Tibial artery (tissue), 4 donors: ENCODE measurements at regions not wholly inside any gene's neighbourhood (a gene's known extent, or its start where the extent isn't known, plus 50 kb on each side); places are given as distances from the start of the nearest gene placed in this dataset.

Source experiments
- DNase-seq, 2 donors: peaks; one replicate each; pipeline ENCODE4 v3.0.0-alpha.2; 2019
- H3K27ac ChIP-seq, 2 donors: fragments of 200-600 bp; sonication (generic) in 1 of 2; 1 replicate in 1 of 2; 2 replicates in 1 of 2; pipeline ENCODE4 v1.5.1; 2018 to 2019; ENCODE audit warnings: mild to moderate bottlenecking in 1 of 2
- H3K27me3 ChIP-seq, 2 donors: fragments of 200-600 bp; sonication (generic) in 1 of 2; one replicate each; pipeline versions ENCODE4 v1.5.1 to v1.6.0; 2016 to 2019
- H3K36me3 ChIP-seq, 3 donors: fragments of 200-600 bp; sonication (generic) in 2 of 3; one replicate each; pipeline ENCODE4 v1.5.1; 2016 to 2019; ENCODE audit warnings: mild to moderate bottlenecking in 2 of 3
- H3K4me1 ChIP-seq, 4 donors: fragments of 200-600 bp; sonication (generic) in 2 of 4; 1 replicate in 3 of 4; 2 replicates in 1 of 4; pipeline ENCODE4 v1.5.1; 2016 to 2019
- H3K4me3 ChIP-seq, 2 donors: fragments of 200-600 bp; sonication (generic) in 1 of 2; 1 replicate in 1 of 2; 2 replicates in 1 of 2; pipeline ENCODE4 v1.5.1; 2018 to 2019; ENCODE audit warnings: mild to moderate bottlenecking in 2 of 2
- H3K9me3 ChIP-seq, 3 donors: fragments of 200-600 bp; sonication (generic) in 1 of 3; one replicate each; pipeline ENCODE4 v1.5.1; 2016 to 2019
- CTCF ChIP-seq, 2 experiments: fragments of 200-600 bp in 1 of 2; fragments of 450-650 bp in 1 of 2; IDR thresholded peaks; one replicate each; pipeline ENCODE4 v1.5.1; 2017 to 2019; ENCODE audit warnings: antibody characterized with exemption in 2 of 2, mild to moderate bottlenecking in 1 of 2, moderate library complexity in 1 of 2
- intact Hi-C: fragments of 100-400 bp; cut with DNase I; formaldehyde crosslinking; loops from one replicate; pipeline ENCODE4 v1.15.0; 2023; ENCODE audit warnings: low total_unique reads

- H3K9me3 ChIP-seq, result no peaks in the 10 kb centered on the region
- no peaks in the 10 kb centered on the region for H3K27me3 ChIP-seq
- no peaks in the 10 kb centered on the region for H3K36me3 ChIP-seq
- no peak overlapping the region for H3K4me3 ChIP-seq
- intact Hi-C loops, result no loop called here
- peaks cover 0 to 25% (median 6%) of the 10 kb centered on the region in 4 donors for H3K4me1 ChIP-seq
- no peak for TF ChIP-seq CTCF (IDR thresholded peaks at IDR 0.05)
- no peak overlapping the region for H3K27ac ChIP-seq
- no peak for DNase-seq
Measured at GRCh38 chr1:56056438-56057287, 522.7 kb downstream of the PLPP3 start.

GRCh38 chr1:56054959-56055358 is 524.4 kb downstream of the PLPP3 start:
- H3K36me3 ChIP-seq, result no peaks in the 10 kb centered on the region
- peaks cover 0 to 25% (median 6%) of the 10 kb centered on the region in 4 donors for H3K4me1 ChIP-seq
- intact Hi-C loops, result no loop called here
- H3K9me3 ChIP-seq, result no peaks in the 10 kb centered on the region
- TF ChIP-seq CTCF (IDR thresholded peaks at IDR 0.05), result no peak
- H3K27ac ChIP-seq, result no peak overlapping the region
- no peak for DNase-seq
- H3K4me3 ChIP-seq, result no peak overlapping the region
- no peaks in the 10 kb centered on the region for H3K27me3 ChIP-seq

GRCh38 chr1:56052041-56052440 is 527.3 kb downstream of the PLPP3 start:
- H3K9me3 ChIP-seq, result no peaks in the 10 kb centered on the region
- intact Hi-C loops, result no loop called here
- no peak overlapping the region for H3K4me3 ChIP-seq
- no peak overlapping the region for H3K27ac ChIP-seq
- no peaks in the 10 kb centered on the region for H3K27me3 ChIP-seq
- TF ChIP-seq CTCF (IDR thresholded peaks at IDR 0.05), result no peak
- no peaks in the 10 kb centered on the region for H3K36me3 ChIP-seq
- peaks cover 0 to 11% (median 2%) of the 10 kb centered on the region in 4 donors for H3K4me1 ChIP-seq
- no peak for DNase-seq

GRCh38 chr1:56050911-56051310 is 528.5 kb downstream of the PLPP3 start:
- no peak for TF ChIP-seq CTCF (IDR thresholded peaks at IDR 0.05)
- intact Hi-C loops, result no loop called here

GRCh38 chr1:56045477-56045876 is 533.9 kb downstream of the PLPP3 start:
- no peak for DNase-seq
- TF ChIP-seq CTCF (IDR thresholded peaks at IDR 0.05), result no peak
- H3K4me3 ChIP-seq, result no peak overlapping the region
- H3K36me3 ChIP-seq, result no peaks in the 10 kb centered on the region
- intact Hi-C loops, result no loop called here
- no peaks in the 10 kb centered on the region for H3K4me1 ChIP-seq
- no peak overlapping the region for H3K27ac ChIP-seq
- H3K9me3 ChIP-seq, result no peaks in the 10 kb centered on the region
- H3K27me3 ChIP-seq, result no peaks in the 10 kb centered on the region

More at GRCh38 chr1:56050911-56051310, 528.5 kb downstream of the PLPP3 start:
- Histone ChIP-seq H3K9me3 (no peaks in the 10 kb centered on the region), H3K4me1 (peaks cover 0 to under 1% (median 0%) of the 10 kb centered on the region in 4 donors), H3K4me3 (no peak overlapping the region), H3K27ac (no peak overlapping the region), H3K36me3 (no peaks in the 10 kb centered on the region), H3K27me3 (no peaks in the 10 kb centered on the region)
- no peak for DNase-seq
